Chondrocyte (in vitro differentiated cells): ENCODE measurements at regions not wholly inside any gene's neighbourhood (a gene's known extent, or its start where the extent isn't known, plus 50 kb on each side); places are given as distances from the start of the nearest gene placed in this dataset.

Source experiments
- DNase-seq: peaks from one replicate; pipeline ENCODE4 v3.0.0; 2021; ENCODE audit warnings: mixed read lengths, low spot score
- H3K27ac Mint-ChIP-seq: one replicate; pipeline ENCODE4 v1.8.0; 2021; ENCODE audit warnings: mild to moderate bottlenecking, moderate library complexity, mixed read lengths; ENCODE audit not compliant: unreplicated experiment
- H3K27me3 Mint-ChIP-seq: 2 replicates; pipeline ENCODE4 v1.8.0; 2021; ENCODE audit warnings: low read depth, mixed read lengths
- H3K36me3 Mint-ChIP-seq: 2 replicates; pipeline ENCODE4 v1.8.0; 2021; ENCODE audit warnings: low read depth, mixed read lengths
- H3K4me1 Mint-ChIP-seq: 2 replicates; pipeline ENCODE4 v1.8.0; 2021; ENCODE audit warnings: low read depth, mild to moderate bottlenecking, mixed read lengths
- H3K4me3 Mint-ChIP-seq: one replicate; pipeline ENCODE4 v1.8.0; 2021; ENCODE audit warnings: mild to moderate bottlenecking, moderate library complexity, mixed read lengths; ENCODE audit not compliant: unreplicated experiment
- H3K9me3 Mint-ChIP-seq: 2 replicates; pipeline ENCODE4 v1.8.0; 2021; ENCODE audit warnings: low read depth, mixed read lengths
- TF ChIP-seq, protein P1 (sequence below): fragments of 200-600 bp; sonication (generic); IDR thresholded peaks from 2 replicates; pipeline ENCODE4 v1.5.0; 2021; ENCODE audit warnings: antibody characterized with exemption, mild to moderate bottlenecking, moderate library complexity

GRCh38 chr12:60393093-60393492, 797.3 kb downstream of the SLC16A7 start:
- peak; percentile 67 for DNase-seq
- Mint-ChIP-seq H3K9me3 (peaks cover 2% of the 10 kb centered on the region), H3K4me1 (peaks cover 9% of the 10 kb centered on the region), H3K4me3 (no peak overlapping the region), H3K36me3 (no peaks in the 10 kb centered on the region), H3K27me3 (no peaks in the 10 kb centered on the region), H3K27ac (no peak overlapping the region)
- TF ChIP-seq, protein P1, sequence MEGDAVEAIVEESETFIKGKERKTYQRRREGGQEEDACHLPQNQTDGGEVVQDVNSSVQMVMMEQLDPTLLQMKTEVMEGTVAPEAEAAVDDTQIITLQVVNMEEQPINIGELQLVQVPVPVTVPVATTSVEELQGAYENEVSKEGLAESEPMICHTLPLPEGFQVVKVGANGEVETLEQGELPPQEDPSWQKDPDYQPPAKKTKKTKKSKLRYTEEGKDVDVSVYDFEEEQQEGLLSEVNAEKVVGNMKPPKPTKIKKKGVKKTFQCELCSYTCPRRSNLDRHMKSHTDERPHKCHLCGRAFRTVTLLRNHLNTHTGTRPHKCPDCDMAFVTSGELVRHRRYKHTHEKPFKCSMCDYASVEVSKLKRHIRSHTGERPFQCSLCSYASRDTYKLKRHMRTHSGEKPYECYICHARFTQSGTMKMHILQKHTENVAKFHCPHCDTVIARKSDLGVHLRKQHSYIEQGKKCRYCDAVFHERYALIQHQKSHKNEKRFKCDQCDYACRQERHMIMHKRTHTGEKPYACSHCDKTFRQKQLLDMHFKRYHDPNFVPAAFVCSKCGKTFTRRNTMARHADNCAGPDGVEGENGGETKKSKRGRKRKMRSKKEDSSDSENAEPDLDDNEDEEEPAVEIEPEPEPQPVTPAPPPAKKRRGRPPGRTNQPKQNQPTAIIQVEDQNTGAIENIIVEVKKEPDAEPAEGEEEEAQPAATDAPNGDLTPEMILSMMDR, result no peak

GRCh38 chr12:60394665-60395064, 798.8 kb downstream of the SLC16A7 start:
- H3K27me3 Mint-ChIP-seq, result no peaks in the 10 kb centered on the region
- peaks cover 9% of the 10 kb centered on the region for H3K4me1 Mint-ChIP-seq
- TF ChIP-seq, protein P1, result no peak
- no peak for DNase-seq
- H3K36me3 Mint-ChIP-seq, result no peaks in the 10 kb centered on the region
- peaks cover 2% of the 10 kb centered on the region for H3K9me3 Mint-ChIP-seq
- no peak overlapping the region for H3K4me3 Mint-ChIP-seq
- no peak overlapping the region for H3K27ac Mint-ChIP-seq

- no peak for DNase-seq
- Mint-ChIP-seq H3K4me3 (no peak overlapping the region), H3K27me3 (peaks cover 5% of the 10 kb centered on the region), H3K4me1 (peaks cover 9% of the 10 kb centered on the region), H3K36me3 (no peaks in the 10 kb centered on the region), H3K27ac (no peak overlapping the region), H3K9me3 (no peaks in the 10 kb centered on the region)
- TF ChIP-seq, protein P1, result no peak
Measured at GRCh38 chr12:60398547-60398946, 802.7 kb downstream of the SLC16A7 start.

- no peak for DNase-seq
- Mint-ChIP-seq H3K36me3 (no peaks in the 10 kb centered on the region), H3K4me3 (no peak overlapping the region), H3K4me1 (peaks cover 9% of the 10 kb centered on the region), H3K9me3 (no peaks in the 10 kb centered on the region), H3K27me3 (peaks cover 5% of the 10 kb centered on the region), H3K27ac (no peak overlapping the region)
- TF ChIP-seq, protein P1, result no peak
Measured at GRCh38 chr12:60399064-60399463, 803.2 kb downstream of the SLC16A7 start.

DNA sequence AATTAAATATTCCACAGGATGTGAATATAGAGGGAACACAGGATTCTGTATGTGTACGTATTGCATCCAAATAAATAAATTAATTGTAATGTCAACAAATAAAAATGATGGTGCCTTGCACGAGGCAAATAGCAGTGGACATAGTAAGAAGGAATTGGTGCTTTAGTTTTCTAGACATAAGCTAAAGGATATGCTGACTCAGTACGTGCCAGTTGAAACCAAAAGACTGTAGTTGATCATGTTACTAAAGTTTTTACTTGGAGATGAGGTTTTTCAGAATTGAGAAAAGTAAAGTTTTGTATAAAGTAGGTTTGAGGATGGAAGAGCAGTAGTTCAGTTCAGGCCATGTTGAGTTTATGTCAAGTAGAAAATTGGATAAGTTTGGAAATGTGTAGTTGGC, 807.2 kb downstream of the SLC16A7 start:
- no peaks in the 10 kb centered on the region for H3K36me3 Mint-ChIP-seq
- no peak overlapping the region for H3K27ac Mint-ChIP-seq

More for the DNA sequence above, 807.2 kb downstream of the SLC16A7 start:
- Mint-ChIP-seq H3K27me3 (peaks cover 8% of the 10 kb centered on the region), H3K4me1 (no peaks in the 10 kb centered on the region), H3K9me3 (no peaks in the 10 kb centered on the region), H3K4me3 (no peak overlapping the region)
- DNase-seq, result no peak
- TF ChIP-seq, protein P1, result no peak
